Neuronal stem cell (in vitro differentiated cells): ENCODE measurements at regions not wholly inside any gene's neighbourhood (a gene's known extent, or its start where the extent isn't known, plus 50 kb on each side); places are given as distances from the start of the nearest gene placed in this dataset.

ENCODE experiments used
- DNase-seq: peaks from one replicate; pipeline ENCODE4 v3.0.0-alpha.2; 2013; ENCODE audit warnings: low spot score
- H2AFZ ChIP-seq: one replicate; pipeline ENCODE4 v1.6.1; 2013; ENCODE audit warnings: mild to moderate bottlenecking, low read length, inconsistent platforms
- H2AK5ac ChIP-seq: 2 replicates; pipeline ENCODE4 v1.6.1; 2013; ENCODE audit warnings: low read depth, mild to moderate bottlenecking, inconsistent platforms, low read length, moderate library complexity, mixed read lengths
- H2BK120ac ChIP-seq: 2 replicates; pipeline ENCODE4 v1.6.1; 2013; ENCODE audit warnings: low read depth, mild to moderate bottlenecking, inconsistent platforms, low read length, moderate library complexity, mixed read lengths
- H2BK12ac ChIP-seq: one replicate; pipeline ENCODE4 v1.6.1; 2013; ENCODE audit warnings: low read length, inconsistent platforms
- H2BK15ac ChIP-seq: 2 replicates; pipeline ENCODE4 v1.6.1; 2013; ENCODE audit warnings: mild to moderate bottlenecking, low read length, inconsistent platforms, mixed read lengths
- H2BK5ac ChIP-seq: one replicate; pipeline ENCODE4 v1.6.1; 2013; ENCODE audit warnings: inconsistent platforms, mild to moderate bottlenecking, low read length, moderate library complexity
- H3K14ac ChIP-seq: one replicate; pipeline ENCODE4 v1.6.1; 2013; ENCODE audit warnings: low read length, inconsistent platforms
- H3K18ac ChIP-seq: 2 replicates; pipeline ENCODE4 v1.6.1; 2013; ENCODE audit warnings: low read length, inconsistent platforms
- H3K23ac ChIP-seq: 2 replicates; pipeline ENCODE4 v1.6.1; 2013; ENCODE audit warnings: low read depth, mild to moderate bottlenecking, mixed read lengths, low read length, inconsistent platforms; ENCODE audit not compliant: poor library complexity
- H3K27ac ChIP-seq: replicated peaks from 3 replicates; pipeline ENCODE4 v1.5.1; 2013; ENCODE audit warnings: low read length, inconsistent platforms
- H3K27me3 ChIP-seq, 3 experiments: 2 replicates each; pipeline ENCODE4 v1.6.1; 2013; ENCODE audit warnings: low read length in 3 of 3, mild to moderate bottlenecking in 2 of 3, inconsistent platforms in 1 of 3, low read depth in 1 of 3, mixed read lengths in 1 of 3, moderate library complexity in 1 of 3; ENCODE audit not compliant: control insufficient read depth in 3 of 3, insufficient read depth in 3 of 3
- H3K36me3 ChIP-seq, 2 donors: replicated peaks in 1 of 2; 2 replicates each; pipeline ENCODE4 v1.6.1; 2013; ENCODE audit warnings: low read length in 2 of 2; ENCODE audit not compliant: control insufficient read depth in 2 of 2, insufficient read depth in 2 of 2
- H3K4ac ChIP-seq: 2 replicates; pipeline ENCODE4 v1.6.1; 2013; ENCODE audit warnings: inconsistent platforms, mild to moderate bottlenecking, low read length, moderate library complexity
- H3K4me1 ChIP-seq, 2 donors: 1 replicate in 1 of 2; 2 replicates in 1 of 2; pipeline ENCODE4 v1.6.1; 2013; ENCODE audit warnings: low read length in 2 of 2, low read depth in 1 of 2; ENCODE audit not compliant: control insufficient read depth in 2 of 2, insufficient read depth in 1 of 2
- H3K4me2 ChIP-seq: one replicate; pipeline ENCODE4 v1.6.1; 2013; ENCODE audit warnings: mild to moderate bottlenecking, low read length, inconsistent platforms; ENCODE audit not compliant: insufficient read depth, poor library complexity, severe bottlenecking
- H3K4me3 ChIP-seq, 2 donors: 2 replicates each; pipeline ENCODE4 v1.5.1; 2013; ENCODE audit warnings: low read length in 2 of 2, mild to moderate bottlenecking in 2 of 2, inconsistent platforms in 1 of 2, moderate library complexity in 1 of 2
- H3K79me1 ChIP-seq: one replicate; pipeline ENCODE4 v1.6.1; 2013; ENCODE audit warnings: low read depth, mild to moderate bottlenecking, inconsistent platforms, low read length, moderate library complexity
- H3K9ac ChIP-seq: one replicate; pipeline ENCODE4 v1.6.1; 2013; ENCODE audit warnings: mild to moderate bottlenecking, low read depth, low read length, inconsistent platforms; ENCODE audit not compliant: poor library complexity
- H3K9me3 ChIP-seq, 2 donors: replicated peaks in 1 of 2; 2 replicates each; pipeline versions ENCODE3 to v1.6.1; 2013; ENCODE audit warnings: low read length in 2 of 2, mild to moderate bottlenecking in 2 of 2, inconsistent platforms in 1 of 2, low read depth in 1 of 2, mixed read lengths in 1 of 2, moderate library complexity in 1 of 2; ENCODE audit not compliant: control insufficient read depth in 2 of 2, insufficient read depth in 1 of 2
- H4K8ac ChIP-seq: one replicate; pipeline ENCODE4 v1.6.1; 2013; ENCODE audit warnings: low read depth, mild to moderate bottlenecking, inconsistent platforms, low read length, moderate library complexity
- H4K91ac ChIP-seq: one replicate; pipeline ENCODE4 v1.6.1; 2013; ENCODE audit warnings: low read length, low read depth, mild to moderate bottlenecking, inconsistent platforms; ENCODE audit not compliant: poor library complexity
- WGBS, 2 donors: extraction: QIAGEN DNeasy Blood & Tissue Kit; methylation state at CpG; one replicate each; pipeline ENCODE4 v1.1.7; 2013; ENCODE audit warnings: missing lambda C conversion rate in 2 of 2, mixed read lengths in 1 of 2; ENCODE audit not compliant: insufficient read length in 2 of 2, insufficient replicate concordance in 1 of 2; ENCODE audit errors: extremely low coverage in 2 of 2; 5-methylcytosine and 5-hydroxymethylcytosine counted together

GRCh38 chr1:38644092-38644491, 215.5 kb downstream of the RRAGC start:
- Histone ChIP-seq H2AFZ (no peak overlapping the region), H4K8ac (no peak overlapping the region), H4K91ac (no peak overlapping the region), H3K4me2 (no peak overlapping the region), H2AK5ac (no peak overlapping the region), H3K4me3 (no peak overlapping the region), H3K14ac (no peak overlapping the region), H2BK5ac (no peak overlapping the region), H3K4me1 (no peaks in the 10 kb centered on the region), H3K27me3 (peaks cover 0 to 2% (median 0%) of the 10 kb centered on the region in 3 experiments), H3K27ac (no peak overlapping the region), H3K23ac (no peak overlapping the region), H3K9ac (no peak overlapping the region), H3K79me1 (no peaks in the 10 kb centered on the region), H2BK15ac (no peak overlapping the region), H3K18ac (no peak overlapping the region), H2BK12ac (no peak overlapping the region), H2BK120ac (no peak overlapping the region), H3K36me3 (no peaks in the 10 kb centered on the region), H3K4ac (no peak overlapping the region), H3K9me3 (peaks cover 0 to 5% of the 10 kb centered on the region in 2 donors)
- DNase-seq: no peak
- WGBS, 2 donors: no CpG with 5 or more reads among the region's 8 CpGs

- no peak overlapping the region for H4K8ac ChIP-seq
- H3K14ac ChIP-seq: no peak overlapping the region
- H2BK120ac ChIP-seq: no peak overlapping the region
Measured at GRCh38 chr1:38641661-38642060, 217.9 kb downstream of the RRAGC start.

DNA sequence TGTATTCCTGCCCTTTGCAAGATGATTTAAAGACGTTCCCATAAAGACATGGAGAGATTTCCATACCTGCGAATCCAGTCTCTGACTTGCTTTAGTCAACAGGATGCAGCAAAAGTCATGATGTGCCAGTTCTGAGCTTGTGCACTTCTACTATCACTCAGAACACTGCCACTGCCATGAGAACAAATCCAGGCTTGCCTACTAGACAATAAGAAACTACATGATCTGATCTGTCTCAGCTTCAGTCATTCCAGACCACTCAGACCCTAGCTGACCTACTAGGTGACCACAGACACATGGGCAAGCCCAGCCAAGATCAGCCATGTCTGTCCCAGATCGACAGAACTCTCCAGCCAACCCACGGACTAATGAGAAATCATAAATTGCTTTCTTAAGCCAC, 219.2 kb downstream of the RRAGC start:
- no peak overlapping the region for H3K27ac ChIP-seq
- no peak overlapping the region for H2AFZ ChIP-seq
- H3K23ac ChIP-seq: no peak overlapping the region
- no peak overlapping the region for H3K18ac ChIP-seq
- no peak overlapping the region for H3K4me3 ChIP-seq
- peaks cover 0 to 2% (median 0%) of the 10 kb centered on the region in 3 experiments for H3K27me3 ChIP-seq
- H2AK5ac ChIP-seq: no peak overlapping the region
- H3K14ac ChIP-seq: no peak overlapping the region
- peaks cover 0 to 7% of the 10 kb centered on the region in 2 donors for H3K9me3 ChIP-seq
- H2BK12ac ChIP-seq: no peak overlapping the region
- no peak overlapping the region for H2BK5ac ChIP-seq
- no CpG with 5 or more reads among the region's 4 CpGs for WGBS, 2 donors
- no peak overlapping the region for H3K4me2 ChIP-seq
- no peaks in the 10 kb centered on the region for H3K4me1 ChIP-seq
- H3K36me3 ChIP-seq: no peaks in the 10 kb centered on the region
- H3K79me1 ChIP-seq: no peaks in the 10 kb centered on the region
- no peak overlapping the region for H2BK120ac ChIP-seq
- H2BK15ac ChIP-seq: no peak overlapping the region
- H4K8ac ChIP-seq: no peak overlapping the region
- no peak overlapping the region for H4K91ac ChIP-seq
- H3K9ac ChIP-seq: no peak overlapping the region
- no peak overlapping the region for H3K4ac ChIP-seq
- DNase-seq: no peak

More at GRCh38 chr1:38641661-38642060, 217.9 kb downstream of the RRAGC start:
- Histone ChIP-seq H3K9me3 (peaks cover 0 to 5% of the 10 kb centered on the region in 2 donors), H3K27ac (no peak overlapping the region), H2BK5ac (no peak overlapping the region), H4K91ac (no peak overlapping the region), H3K18ac (no peak overlapping the region), H3K23ac (no peak overlapping the region), H2BK15ac (no peak overlapping the region), H2AFZ (no peak overlapping the region), H3K79me1 (no peaks in the 10 kb centered on the region), H3K4me2 (no peak overlapping the region), H3K27me3 (peaks cover 0 to 2% (median 0%) of the 10 kb centered on the region in 3 experiments), H2BK12ac (no peak overlapping the region), H3K4me1 (no peaks in the 10 kb centered on the region), H3K36me3 (no peaks in the 10 kb centered on the region), H3K4ac (no peak overlapping the region), H2AK5ac (no peak overlapping the region), H3K4me3 (no peak overlapping the region), H3K9ac (no peak overlapping the region)
- WGBS, 2 donors: no CpG with 5 or more reads among the region's 7 CpGs
- no peak for DNase-seq

DNA sequence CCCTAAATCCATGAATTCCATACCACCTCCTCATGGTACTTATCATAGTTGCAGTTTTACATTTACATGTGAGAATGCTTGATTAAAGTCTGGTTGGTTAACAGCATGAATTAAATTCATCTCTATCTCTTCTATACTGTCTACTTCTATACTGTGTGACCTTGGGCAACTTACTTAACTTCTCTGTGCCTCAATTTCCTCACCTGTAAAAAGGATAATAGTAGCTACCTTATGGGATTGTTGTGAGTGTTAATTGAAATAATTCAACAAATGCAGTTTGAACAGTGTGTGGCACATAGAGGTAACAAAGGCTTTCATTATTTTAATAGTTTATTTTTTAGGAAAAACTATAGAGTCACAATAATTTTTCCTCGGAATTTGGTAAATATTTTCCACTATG, 231.3 kb downstream of the RRAGC start:
- no peaks in the 10 kb centered on the region for H3K36me3 ChIP-seq
- H3K4ac ChIP-seq: no peak overlapping the region
- no peaks in the 10 kb centered on the region for H3K9me3 ChIP-seq
- no peak overlapping the region for H4K8ac ChIP-seq
- H3K23ac ChIP-seq: no peak overlapping the region
- H2BK120ac ChIP-seq: no peak overlapping the region
- no CpG with 5 or more reads among the region's 1 CpG for WGBS, 2 donors
- peaks cover 0 to 13% of the 10 kb centered on the region in 2 donors for H3K4me1 ChIP-seq
- H3K4me2 ChIP-seq: no peak overlapping the region
- no peak overlapping the region for H2AK5ac ChIP-seq
- H2AFZ ChIP-seq: no peak overlapping the region
- H2BK12ac ChIP-seq: no peak overlapping the region
- no peak overlapping the region for H3K14ac ChIP-seq
- no peak overlapping the region for H3K18ac ChIP-seq
- H3K9ac ChIP-seq: no peak overlapping the region
- H3K27ac ChIP-seq: no peak overlapping the region
- no peak overlapping the region for H3K4me3 ChIP-seq
- H3K27me3 ChIP-seq: no peaks in the 10 kb centered on the region
- H2BK5ac ChIP-seq: no peak overlapping the region
- H2BK15ac ChIP-seq: no peak overlapping the region
- DNase-seq: no peak
- no peaks in the 10 kb centered on the region for H3K79me1 ChIP-seq
- no peak overlapping the region for H4K91ac ChIP-seq
